ENCODE measurements at regions not wholly inside any gene's neighbourhood (a gene's known extent, or its start where the extent isn't known, plus 50 kb on each side); places are given as distances from the start of the nearest gene placed in this dataset.

DNA sequence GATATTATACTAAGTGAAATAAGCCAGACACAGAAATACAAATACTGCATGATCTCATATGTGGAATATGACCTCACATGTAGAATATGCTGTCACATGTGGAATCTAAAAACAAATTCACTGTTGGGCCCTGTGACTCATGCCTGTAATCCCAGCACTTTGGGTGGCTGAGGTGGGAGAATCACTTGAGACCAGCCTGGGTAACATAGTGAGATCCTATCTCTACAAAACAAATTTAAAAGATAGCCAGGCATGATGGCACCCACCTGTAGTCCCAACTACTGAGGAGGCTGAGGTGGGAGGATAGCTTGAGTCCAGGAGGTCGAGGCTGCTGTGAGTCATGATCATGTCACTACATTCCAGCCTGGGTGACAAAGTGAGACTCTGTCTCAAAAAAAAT, 160.3 kb downstream of the PTEN start:
- DNase-seq (ENCODE audit: low read depth): no peak

DNA sequence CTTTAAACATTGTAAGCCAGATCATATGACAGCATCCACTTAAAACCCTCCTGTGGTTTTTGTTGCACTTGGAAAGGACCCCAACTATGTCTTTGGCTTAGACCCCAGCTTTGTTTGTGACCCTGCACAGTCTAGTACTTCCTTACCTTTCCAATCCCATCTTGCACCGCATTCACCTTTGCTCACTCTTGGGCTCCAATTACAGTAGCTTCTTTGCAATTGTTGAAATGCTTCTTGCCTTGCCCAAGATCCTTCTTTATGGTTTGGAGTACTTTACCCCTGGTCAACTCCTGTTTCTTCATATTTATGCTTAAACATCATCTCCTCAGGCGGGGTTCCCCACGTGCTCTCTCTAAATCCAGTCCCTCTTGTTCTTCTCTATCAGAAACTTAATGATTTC, 162.6 kb downstream of the PTEN start:
- no peak for DNase-seq (ENCODE audit: low read depth)

DNA sequence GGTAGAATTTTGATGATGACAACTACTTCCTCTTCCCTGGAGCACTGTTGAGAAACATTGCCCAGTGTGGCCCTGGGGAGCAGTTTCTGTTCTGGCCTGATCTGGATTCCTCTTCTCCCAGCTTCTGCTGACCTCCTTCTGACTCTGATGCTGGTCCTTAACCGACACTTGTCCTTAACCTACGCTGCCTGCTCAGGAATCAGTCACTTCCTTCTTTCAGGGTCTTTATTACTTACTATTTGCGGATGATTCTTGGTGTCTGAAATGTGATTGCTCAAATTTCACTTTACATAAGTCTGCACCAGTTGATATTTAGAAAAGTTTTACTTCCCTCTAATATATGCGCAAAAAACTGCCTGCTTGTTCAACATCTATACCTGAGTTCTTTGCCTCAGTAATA, 164.1 kb downstream of the PTEN start:
- DNase-seq (ENCODE audit: low read depth): no peak

DNA sequence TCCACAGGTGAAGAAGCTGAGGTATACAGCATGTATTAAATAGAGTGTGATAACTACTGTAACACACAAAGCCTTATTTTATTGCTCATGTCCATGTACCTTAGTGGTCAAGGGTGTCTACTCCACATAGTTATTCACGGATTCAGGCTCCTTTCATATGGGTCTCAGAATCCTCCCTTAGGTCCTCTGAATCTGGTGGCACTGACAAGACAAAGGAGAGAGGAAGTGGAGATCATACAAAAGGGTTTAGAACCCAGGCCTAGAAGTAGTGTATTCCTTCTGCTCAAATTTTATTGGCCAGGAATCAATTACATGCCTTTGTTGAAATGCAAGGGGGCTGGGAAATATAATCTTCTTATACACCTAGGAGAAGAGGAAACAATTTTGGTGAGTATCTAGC, 164.6 kb downstream of the PTEN start:
- DNase-seq (ENCODE audit: low read depth): no peak

DNA sequence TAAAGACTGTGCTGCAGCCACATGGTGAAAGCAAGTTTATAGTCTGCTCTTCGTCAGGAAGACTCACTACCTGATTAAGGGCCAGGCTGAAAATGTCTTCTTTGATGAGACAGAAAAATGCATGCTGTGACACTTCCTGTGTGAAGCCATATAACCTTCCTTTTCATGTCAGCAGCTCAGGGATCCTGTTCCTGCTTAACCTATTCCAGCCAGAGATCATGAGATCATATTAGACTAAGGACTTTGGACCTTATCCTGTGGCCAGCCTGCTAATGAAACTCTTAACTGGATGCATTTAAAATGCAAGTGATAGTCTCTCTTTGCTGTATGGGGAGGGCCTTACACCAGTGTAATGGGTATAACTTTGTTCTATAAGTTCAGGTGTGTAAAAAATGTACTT, 165.2 kb downstream of the PTEN start:
- no peak for DNase-seq (ENCODE audit: low read depth)

DNA sequence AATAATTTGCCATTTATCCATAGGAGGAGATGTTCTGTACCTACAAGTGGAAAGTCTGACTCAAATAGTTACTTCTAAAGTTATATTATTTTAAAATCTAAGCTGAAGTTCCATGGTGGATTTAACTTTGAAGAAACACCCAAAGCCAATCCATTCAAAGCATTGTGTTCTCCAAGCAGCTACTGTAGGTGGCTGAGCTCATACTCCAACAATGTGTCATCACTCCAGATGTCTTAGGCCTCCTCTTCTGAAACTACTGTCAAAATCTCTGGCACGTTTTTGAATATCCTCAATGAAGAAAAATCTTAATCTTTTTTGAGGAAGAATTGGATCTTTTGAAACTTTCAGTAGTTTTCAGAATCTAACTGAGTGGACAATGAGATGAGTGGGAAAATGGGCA, 169.1 kb downstream of the PTEN start:
- peak; percentile 56 for DNase-seq (ENCODE audit: low read depth)

DNA sequence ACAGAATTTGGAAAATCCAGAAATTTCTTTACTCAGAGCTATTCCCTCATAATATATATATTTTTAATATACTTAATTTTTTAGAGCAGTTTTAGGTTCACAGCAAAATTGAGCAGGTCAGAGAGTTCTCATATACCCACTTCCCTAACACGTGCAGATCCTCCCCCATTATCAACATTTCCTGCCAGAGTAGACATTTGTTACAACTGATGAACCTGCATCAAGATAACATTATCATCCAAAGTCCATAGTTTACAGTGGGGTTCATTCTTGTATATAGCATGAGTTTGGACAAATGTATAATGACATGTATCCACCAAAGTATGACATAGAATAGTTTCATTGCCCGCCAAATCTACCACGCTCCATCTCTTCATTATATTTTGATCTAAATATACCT, 170.0 kb downstream of the PTEN start:
- no peak for DNase-seq (ENCODE audit: low read depth)

DNA sequence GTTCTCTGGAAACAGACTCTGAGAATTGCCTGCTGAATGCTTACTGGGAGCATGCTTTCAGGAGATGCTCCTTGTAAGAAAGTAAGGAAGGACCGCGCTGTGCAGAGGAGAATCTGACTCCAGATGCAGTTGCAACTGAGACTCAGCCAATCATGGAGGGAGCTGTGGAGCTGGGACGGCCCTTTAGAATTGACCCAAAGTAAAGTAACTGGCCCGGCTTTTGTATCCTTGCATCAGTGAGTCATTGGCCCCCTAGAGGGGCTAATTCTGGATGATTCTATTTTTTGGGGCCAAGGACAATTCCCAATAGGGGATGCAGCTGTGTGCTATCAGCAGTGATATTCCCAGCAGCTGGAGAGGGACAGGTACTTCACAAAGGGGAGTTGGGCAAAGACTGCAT, 170.4 kb downstream of the PTEN start:
- DNase-seq (ENCODE audit: low read depth): no peak

DNA sequence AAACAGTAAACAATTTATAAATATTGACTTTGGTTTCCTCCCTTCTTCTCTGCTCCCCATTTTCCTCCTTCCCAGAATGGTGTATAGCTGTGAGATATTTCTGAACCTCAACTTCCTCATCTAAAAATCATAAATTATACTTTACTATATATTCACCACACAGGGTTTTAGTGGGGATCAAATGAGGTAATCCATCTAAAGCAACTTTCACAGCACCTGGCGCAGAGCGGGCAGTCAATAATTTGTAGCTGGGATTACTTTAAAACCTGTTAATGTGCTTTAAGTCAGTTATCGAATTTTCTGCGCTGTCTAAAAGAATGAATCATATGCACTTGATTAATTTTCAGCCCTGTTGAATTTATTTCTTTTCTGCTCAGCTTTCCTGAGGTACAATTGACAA, 172.7 kb downstream of the PTEN start:
- DNase-seq (ENCODE audit: low read depth): no peak

DNA sequence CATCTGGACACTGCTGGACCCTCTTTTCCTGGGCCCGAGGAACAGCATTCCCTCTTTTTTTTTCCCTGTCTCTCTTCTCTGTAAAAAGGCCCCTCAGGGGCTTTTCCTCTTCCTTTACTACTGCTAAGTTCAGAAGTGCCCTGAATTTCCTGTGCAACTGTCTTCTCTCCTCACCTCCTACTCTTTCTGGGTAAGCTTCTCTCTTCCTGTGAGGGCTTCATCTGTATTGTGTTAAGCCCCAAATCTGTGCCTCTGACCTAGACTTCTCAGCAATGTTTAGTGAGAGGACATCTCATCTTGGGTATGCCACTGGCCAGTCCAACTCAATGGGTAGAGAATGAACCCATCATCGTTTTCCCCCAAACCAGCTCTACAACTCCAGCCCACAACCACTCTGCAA, 174.2 kb downstream of the PTEN start:
- DNase-seq (ENCODE audit: low read depth): no peak

DNA sequence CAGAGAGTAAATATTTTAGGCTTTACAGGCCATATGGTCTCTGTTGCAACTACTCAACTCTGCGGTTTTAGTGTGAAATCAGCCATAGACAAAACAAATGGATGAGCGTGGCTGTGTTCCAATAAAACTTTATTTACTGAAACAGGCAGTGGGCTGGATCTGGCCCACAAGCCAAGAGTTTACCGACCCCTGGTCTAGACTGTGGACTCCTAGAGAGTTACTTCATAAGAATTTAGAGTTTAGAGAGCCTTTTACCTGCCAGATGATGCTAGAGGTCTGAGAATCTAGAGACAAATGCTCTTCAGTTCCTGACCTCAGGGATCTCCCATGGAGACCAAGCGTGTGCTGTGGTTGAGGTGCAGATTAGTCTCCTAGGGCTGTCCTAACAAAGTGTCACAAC, 174.8 kb downstream of the PTEN start:
- DNase-seq (ENCODE audit: low read depth): peak; percentile 56

DNA sequence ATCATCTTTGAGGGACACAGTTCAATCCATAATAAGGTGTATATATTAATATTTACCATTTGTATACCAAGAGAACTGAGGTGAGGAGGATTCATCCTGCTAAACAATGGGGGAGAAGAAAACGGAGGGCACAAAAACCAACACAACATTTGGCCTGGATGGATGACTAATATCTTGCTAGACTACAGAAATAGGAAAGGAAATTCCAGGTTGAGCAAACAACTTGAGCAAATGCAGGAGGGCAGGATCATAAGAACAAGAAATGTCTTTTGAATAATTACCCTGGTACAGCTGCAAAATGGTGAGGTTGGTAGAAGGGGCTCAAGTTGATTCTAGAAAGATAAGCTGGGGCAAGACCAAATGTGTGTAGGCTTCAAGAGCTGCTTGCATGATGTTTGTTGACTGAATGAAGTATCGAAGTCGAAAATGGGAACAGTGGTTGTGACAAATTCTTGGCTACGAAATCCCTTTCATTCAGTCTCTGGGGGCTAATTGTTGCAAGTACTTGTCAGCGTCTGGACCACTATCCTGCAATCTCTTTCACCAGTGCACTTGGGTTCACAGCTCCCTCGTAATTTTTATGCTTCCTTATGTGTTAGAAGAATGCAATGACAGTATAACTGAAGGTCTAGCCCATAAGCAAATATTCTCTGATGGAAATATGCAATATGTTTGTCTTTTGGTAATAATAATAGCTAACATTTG, 176.2 kb downstream of the PTEN start:
- peak; percentile 37 for DNase-seq (ENCODE audit: low read depth)

DNA sequence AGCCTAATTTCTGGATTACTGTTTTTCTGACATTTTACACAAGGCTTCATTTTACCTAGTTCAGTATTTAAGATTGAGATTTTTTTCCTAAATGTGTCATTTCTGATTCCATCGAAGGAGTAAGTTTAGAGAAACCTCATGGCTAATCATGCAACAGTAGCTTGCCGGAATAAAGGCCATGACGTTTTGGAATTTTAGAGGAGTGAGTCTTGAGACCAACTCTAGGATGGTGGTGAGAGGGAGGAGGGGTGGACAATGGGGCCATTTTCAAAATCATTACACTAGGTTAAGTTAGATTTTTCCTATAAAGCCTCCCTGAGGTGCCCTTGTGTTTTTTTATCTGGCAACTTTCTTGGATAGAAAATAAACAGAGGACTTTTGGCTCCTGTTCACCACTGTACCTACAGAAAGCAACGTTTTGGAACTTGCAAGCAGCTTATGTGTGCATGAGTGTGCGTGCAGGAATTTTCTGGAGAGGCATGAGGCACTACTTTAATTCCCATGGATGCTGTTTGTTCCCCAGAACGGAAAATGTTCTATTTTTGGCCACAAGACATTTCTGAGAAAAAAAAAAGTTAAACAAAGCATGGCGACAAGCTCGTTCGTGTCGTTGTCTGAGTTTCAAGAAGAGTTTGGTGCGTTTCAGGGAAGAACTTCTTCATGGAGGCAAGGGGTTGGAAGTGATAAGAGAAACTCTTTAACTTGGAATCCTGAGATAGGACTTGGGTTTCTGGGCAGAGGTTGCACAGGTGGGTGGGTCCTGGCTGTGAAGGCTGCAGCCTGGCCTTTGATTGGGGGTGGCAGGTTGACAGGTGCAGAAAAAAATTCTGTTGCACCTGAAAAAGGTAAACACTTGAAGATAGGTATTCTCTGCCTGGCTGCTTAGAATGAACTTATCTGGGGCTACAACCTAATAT, 178.1 kb downstream of the PTEN start:
- no peak for DNase-seq (ENCODE audit: low read depth)

DNA sequence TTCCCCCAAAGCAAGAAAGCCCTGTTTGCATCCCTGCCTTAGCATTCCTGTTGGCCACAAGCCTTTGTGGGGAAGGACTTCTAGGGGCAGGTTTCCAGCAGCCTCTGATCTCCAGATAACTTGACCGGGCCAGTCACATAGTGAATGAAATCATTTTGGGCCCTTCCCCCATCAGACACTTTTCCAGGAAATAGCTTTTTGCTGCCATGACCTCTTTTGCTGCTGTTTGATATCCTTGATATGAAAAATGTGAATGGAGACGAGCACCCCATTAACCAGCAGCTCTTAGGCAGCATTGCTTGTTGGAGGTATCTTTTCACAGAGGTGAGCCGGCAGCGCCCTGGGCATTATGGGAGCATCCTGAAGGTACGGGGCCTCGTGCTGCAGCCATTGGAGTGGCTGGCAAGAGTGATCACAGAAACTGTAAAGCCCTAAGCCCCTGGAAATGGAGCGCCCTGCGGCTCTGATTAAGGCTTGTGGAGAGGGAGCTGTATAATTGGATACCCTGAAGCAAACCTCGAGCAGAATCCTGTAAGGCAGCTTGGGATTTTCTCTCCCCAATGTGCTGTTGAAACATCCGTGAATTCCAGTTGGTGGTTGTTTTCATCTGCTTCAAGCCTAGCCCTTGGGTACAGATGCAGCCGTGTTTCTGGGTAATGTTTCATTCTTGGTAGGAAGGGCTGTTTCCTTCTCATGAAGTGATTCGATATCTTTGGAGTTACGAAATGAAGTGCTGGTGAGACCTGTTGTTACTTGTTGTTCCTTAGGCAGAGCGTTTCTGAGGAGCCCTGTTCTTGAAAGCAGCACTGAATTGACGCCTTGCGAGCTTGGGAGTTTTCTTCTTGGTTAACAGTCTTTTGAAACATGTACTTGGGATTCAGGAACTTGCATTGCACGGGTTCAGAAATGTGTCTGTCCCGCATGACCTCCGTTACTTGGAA, 179.0 kb downstream of the PTEN start:
- DNase-seq (ENCODE audit: low read depth): no peak

DNA sequence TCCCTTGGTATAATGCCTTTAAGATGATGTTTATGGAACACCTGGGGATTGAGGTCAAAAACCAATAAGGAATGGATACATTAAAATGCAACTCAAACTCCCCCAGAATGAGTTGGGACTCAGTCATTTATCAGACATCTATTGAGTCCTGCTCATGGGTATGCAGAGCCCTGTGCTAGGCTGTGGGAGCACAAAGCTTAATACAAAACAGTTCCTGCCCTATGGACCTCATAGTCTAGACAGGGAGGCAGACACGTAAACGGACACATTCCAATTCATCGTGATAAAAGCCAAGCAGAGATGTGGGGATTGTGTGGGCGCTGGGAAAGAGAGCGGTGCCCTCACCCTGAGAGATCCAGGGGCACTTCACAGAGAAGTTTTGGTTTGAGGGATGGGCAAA, 181.7 kb downstream of the PTEN start:
- DNase-seq (ENCODE audit: low read depth): no peak

DNA sequence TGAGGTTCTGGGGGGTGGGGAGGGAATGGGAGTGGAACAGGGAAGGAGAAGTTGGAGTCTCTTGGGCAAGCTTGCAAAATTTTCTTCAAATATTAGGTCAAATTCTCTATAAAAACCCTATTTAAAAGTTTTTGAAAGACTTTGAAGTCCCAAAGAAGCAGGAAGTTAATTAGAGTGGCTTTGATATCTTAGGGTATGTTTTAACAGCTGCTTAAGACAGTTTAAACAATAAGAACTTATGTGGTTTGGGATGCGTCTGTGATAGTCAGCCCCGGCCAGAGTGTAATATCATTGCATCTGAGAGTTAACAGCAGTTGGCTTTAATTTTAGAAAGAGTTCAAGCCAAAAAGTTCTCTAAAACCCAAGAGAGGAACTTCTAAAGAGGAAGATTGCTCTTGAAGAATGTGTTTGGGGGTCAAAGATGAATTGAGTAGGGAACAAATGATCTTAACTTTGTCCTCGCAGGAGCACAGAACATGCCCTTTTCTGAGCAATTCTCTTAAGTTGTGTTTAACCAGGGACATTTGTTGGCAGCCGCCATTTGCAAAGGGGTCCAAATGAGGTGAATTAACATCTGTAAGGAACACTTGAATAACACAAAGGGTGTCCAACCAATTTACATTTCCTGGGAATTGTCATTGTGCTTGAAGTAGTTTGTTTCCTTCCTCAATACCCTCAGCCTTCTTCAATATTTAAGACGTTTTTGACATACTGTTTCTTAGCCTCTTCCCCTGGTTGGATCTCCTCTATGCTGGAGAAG, 182.4 kb downstream of the PTEN start:
- DNase-seq (ENCODE audit: low read depth): no peak

DNA sequence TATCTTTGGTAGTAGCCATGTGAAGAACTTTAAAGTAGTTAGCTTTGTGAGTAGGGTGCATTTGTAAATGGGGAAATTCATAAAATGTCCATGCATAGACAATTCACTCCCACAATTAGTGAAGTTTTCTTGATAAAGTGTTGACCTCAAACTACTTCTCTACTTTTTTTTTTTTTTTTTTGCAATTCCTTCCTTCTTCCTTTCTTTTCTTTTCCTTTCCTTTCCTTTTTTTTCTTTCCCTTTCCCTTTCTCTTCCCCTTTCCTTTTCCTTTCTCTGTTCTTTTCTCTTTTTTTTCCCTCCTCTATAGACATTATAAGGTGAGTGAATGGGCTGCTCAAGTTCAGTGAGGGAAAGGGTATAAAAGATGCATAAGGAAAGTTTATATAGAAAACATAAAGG, 184.2 kb downstream of the PTEN start:
- DNase-seq (ENCODE audit: low read depth): no peak

DNA sequence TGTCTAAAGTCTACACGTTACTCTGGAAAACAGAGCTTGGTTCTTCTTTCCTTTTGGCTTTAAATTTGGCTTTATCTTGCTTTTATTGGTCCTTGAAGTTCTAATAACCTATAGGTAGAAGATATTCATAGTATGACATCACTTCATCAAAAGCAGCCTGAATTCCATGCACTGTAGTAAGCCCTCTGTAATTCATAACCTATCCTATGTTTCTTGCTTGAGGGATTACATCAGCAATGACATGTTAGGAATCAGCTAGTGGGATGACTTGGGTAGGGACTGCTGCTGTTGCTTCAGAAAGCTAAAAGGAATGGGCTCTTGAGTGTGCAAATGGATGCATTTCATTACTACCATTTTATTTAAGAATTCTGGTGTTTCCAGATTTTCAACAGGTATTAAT, 184.9 kb downstream of the PTEN start:
- no peak for DNase-seq (ENCODE audit: low read depth)

DNA sequence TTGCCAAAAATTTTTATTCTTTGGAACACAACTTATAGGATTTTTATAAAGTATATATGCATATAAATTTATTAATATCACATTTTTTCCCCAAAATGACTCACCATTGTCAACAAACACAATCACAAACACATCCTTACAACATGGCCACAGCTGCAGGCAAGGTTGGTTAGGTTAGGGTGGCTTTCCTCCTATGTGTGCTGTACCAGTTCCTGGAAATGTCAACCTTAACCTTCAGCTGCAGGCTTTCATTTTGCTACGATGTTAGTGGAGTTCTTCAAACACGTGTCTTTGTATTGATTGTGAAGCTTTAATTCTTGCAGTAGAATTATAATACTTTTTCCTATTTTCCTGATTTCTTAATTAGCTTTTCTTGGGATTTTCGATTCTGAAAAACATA, 185.8 kb downstream of the PTEN start:
- no peak for DNase-seq (ENCODE audit: low read depth)

DNA sequence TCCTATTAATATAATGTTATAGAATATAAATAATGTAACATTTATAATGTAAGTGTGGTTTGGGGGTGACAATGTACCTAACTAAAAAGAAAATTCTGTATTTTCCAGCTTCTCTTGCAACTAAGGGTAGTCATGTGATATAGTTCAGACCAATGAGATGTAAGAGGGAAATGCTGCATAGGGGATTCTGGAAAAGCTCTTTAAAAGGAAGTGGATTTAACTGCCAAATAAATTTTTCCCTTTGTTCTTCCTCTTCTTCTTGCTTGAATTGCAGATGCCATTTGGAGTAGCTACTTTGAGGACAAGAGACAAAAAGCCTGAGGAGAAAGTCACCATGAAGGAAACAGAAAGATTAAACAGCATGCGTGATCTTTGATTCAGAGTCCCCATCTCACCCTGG, 194.3 kb downstream of the PTEN start:
- DNase-seq (ENCODE audit: low read depth): no peak

DNA sequence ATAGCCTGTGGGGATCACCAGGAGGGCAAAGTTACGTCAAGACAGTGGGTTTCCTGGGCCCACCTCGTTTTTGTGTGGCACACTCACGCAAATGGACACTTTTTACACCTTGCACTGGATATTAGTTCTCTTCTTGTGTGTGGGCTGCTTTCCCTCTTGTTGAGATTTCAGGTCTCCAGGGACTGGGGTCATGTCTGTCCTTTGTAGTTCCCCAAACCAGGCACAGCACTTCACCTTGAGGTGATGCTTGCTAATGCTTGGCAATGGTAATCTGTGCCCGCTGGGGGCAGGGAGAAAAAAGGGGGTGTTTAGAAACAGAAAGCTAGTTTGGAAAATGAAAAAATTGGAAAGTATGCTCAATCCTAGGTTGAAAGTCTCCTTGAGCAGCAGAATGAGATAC, 195.3 kb downstream of the PTEN start:
- DNase-seq (ENCODE audit: low read depth): no peak

DNA sequence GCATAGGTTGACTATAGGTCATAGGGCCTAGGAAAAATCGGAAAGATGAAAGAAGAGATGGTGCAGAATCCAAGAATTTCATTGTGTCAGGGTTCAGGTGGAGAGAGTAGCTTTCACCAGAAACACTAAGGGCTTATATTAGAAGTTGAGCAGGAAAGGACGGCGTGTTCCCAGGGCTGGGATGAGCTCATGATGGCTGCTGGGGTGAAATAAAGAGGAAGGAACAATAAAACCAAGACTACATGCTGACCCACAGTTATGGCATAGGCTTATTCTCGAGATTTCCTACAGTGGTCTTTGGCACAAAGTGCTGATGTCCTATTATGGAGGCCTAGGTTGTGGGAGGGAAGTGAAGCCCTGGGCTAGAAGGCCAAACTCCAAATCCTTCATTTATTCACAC, 195.8 kb downstream of the PTEN start:
- DNase-seq (ENCODE audit: low read depth): no peak
